Large intestine (tissue), 3 donors: ENCODE measurements at regions not wholly inside any gene's neighbourhood (a gene's known extent, or its start where the extent isn't known, plus 50 kb on each side); places are given as distances from the start of the nearest gene placed in this dataset.
"Not testable (repeated sequence)": the region's sequence is repeated elsewhere in the genome, so short reads cannot be mapped to it uniquely, and the experiment has no call there.

ENCODE experiments used
- DNase-seq, 2 donors: peaks; one replicate each; pipeline versions ENCODE4 v3.0.0 to v3.0.0-alpha.2; 2013
- H3K27ac ChIP-seq: one replicate; pipeline ENCODE4 v1.5.1; 2013; ENCODE audit warnings: low read length
- H3K27me3 ChIP-seq: 2 replicates; pipeline ENCODE4 v1.6.1; 2013; ENCODE audit warnings: low read length; ENCODE audit not compliant: control insufficient read depth, insufficient read depth
- H3K36me3 ChIP-seq: 2 replicates; pipeline ENCODE4 v1.6.1; 2013; ENCODE audit warnings: low read length; ENCODE audit not compliant: control insufficient read depth, insufficient read depth
- H3K4me1 ChIP-seq: one replicate; pipeline ENCODE4 v1.6.1; 2013; ENCODE audit warnings: low read length; ENCODE audit not compliant: control insufficient read depth, insufficient read depth
- H3K4me3 ChIP-seq: one replicate; pipeline ENCODE4 v1.5.1; 2013; ENCODE audit warnings: low read length
- H3K9me3 ChIP-seq: one replicate; pipeline ENCODE4 v1.6.1; 2013; ENCODE audit warnings: mild to moderate bottlenecking, low read depth, low read length, moderate library complexity; ENCODE audit not compliant: control insufficient read depth
- WGBS: methylation state at CpG from one replicate; pipeline ENCODE4 v1.1.5; 2013; ENCODE audit warnings: low lambda C conversion rate; ENCODE audit not compliant: insufficient coverage; 5-methylcytosine and 5-hydroxymethylcytosine counted together

DNA sequence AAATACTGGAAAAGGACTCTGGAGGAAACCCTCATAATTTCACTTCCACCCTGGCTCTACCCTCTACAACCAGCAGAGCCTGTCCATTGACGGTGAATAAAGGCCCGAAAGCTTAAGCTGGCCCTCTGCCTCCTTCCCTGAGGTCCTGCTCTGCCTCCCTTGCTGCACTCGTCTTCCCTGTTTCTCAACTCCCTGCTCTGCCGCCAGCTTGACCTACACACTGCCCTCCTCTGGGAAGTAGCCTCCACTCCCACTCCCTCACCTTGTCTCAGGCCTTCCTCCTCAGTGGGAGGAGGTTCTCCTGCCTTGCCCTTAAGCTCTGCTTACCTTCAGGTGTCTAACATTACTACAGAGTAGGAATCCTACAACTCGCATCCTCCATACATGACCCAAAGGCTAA, 608.6 kb upstream of the NR3C2 start:
- no peak overlapping the region for H3K4me3 ChIP-seq
- DNase-seq, result no peak
- H3K36me3 ChIP-seq, result no peaks in the 10 kb centered on the region
- no peaks in the 10 kb centered on the region for H3K27me3 ChIP-seq
- no peak overlapping the region for H3K27ac ChIP-seq
- WGBS, result 100% methylated on average over 1 of the region's 5 CpGs
- H3K4me1 ChIP-seq, result no peaks in the 10 kb centered on the region
- no peaks in the 10 kb centered on the region for H3K9me3 ChIP-seq

DNA sequence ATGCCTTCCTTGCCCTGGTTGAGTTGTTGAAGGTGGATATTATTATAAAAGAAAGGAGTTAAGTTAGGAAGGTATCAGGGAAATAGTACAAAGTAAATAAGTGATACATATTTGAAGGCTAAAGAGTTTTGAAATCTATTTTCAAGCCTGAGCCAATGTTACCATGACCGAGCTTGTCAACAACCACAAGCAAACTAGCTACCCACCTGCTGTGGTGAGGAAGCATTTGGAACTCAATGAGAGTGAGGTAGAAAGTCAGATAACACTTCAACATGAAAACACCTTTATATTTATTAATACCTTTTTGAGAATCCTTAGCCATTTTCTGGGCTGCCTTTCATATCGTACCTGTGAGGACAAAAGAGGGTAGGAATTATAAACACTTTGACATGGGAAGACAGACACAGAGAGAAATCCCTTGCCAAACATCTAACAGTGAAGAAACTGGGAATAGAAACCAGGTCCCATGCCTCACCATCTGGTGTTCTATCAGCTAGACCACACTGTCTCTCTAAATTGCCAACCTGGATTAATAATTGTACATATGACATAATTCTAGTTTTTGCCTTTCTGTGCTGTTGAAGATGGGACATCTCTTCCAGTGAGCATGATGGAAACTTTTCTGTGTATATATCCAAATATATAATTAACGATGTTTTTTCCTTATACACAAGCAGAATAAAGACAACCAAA, 606.4 kb upstream of the NR3C2 start:
- no peak overlapping the region for H3K4me3 ChIP-seq
- no peaks in the 10 kb centered on the region for H3K27me3 ChIP-seq
- WGBS, result 80% methylated on average over 2 of the region's 3 CpGs
- no peaks in the 10 kb centered on the region for H3K9me3 ChIP-seq
- no peaks in the 10 kb centered on the region for H3K36me3 ChIP-seq
- no peaks in the 10 kb centered on the region for H3K4me1 ChIP-seq
- H3K27ac ChIP-seq, result no peak overlapping the region
- no peak for DNase-seq

DNA sequence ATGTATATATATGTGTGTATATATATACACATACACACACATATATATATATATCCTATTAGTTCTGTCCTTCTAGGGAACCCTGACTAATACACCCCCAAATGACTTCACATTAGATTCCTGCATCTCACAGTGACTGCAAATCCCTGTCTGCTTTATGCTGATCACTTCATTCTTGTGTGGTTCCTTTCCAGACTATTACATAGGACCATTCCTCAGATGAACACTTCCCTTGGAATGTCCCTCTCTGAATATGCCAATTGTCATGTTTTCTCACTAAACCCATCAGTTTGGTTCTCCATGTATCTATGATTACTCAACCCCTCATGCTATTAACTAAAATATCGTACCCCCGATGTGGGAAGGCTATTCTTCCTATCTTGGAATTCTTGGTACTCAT, 605.2 kb upstream of the NR3C2 start:
- H3K27ac ChIP-seq, result no peak overlapping the region
- WGBS, result no CpG with 5 or more reads among the region's 2 CpGs

DNA sequence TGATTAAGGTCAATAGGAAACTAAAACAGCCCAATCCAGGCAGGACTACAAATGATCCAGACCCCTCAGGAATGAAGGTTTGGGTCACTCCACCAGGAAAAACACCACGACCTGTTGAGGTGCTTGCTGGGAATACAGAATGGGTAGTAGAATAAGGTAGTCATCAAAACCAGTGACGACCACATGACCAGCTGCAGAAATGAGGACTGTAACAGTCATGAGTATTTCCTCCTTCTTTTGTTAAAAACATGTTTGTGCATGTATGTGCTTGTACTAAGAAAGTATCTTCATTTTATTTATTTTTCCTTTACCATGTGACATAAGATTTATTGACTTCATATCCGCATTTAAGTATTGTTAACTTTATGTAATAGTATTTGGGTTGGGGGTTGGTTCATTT, 603.5 kb upstream of the NR3C2 start:
- Histone ChIP-seq H3K4me3 (no peak overlapping the region), H3K36me3 (no peaks in the 10 kb centered on the region), H3K27ac (no peak overlapping the region), H3K27me3 (no peaks in the 10 kb centered on the region), H3K4me1 (no peaks in the 10 kb centered on the region), H3K9me3 (no peaks in the 10 kb centered on the region)
- no peak for DNase-seq
- no CpG with 5 or more reads among the region's 3 CpGs for WGBS

More for the DNA sequence above, 605.2 kb upstream of the NR3C2 start:
- no peak for DNase-seq
- Histone ChIP-seq H3K4me1 (no peaks in the 10 kb centered on the region), H3K27me3 (no peaks in the 10 kb centered on the region), H3K36me3 (no peaks in the 10 kb centered on the region), H3K9me3 (no peaks in the 10 kb centered on the region), H3K4me3 (no peak overlapping the region)

DNA sequence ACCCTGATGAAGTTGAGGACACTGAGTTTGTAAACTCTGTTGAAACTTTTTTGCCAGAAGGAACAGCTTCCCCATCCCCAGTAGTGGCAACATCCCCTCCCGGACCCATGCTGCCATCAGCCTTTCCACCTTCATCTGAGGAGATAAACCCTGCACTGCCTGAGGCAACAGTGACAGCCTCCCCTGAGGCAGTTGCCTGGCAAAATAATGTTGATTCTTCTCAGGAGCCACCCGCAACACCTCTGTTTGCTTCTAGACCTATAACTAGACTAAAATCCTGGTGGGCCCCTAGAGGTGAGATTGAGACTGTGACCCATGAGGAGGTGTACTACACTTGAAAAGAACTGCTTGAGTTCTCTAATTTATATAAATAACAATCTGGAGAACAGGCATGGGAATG, 597.6 kb upstream of the NR3C2 start:
- H3K27me3 ChIP-seq, H3K9me3 ChIP-seq, H3K27ac ChIP-seq, H3K4me3 ChIP-seq, DNase-seq, H3K4me1 ChIP-seq, H3K36me3 ChIP-seq: not testable (repeated sequence)
- no CpG with 5 or more reads among the region's 2 CpGs for WGBS

DNA sequence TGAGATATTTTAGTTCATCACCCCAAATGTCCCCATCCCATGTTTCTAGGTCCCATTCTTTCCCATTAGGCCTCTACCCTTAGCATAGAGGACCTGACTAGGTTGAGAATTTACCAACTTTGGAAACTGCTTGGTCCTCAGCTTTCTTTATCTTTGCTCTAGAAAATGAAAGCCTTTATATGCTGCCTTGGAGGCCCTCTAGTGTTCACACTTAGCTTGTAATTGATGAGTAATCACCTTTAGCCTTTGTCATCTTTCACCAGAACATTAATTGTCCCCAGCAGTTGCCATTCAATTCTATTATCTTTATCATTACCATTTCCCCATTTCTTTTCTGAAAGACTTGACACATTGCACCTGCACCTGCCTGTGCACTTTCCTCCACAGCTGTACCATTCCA, 589.2 kb upstream of the NR3C2 start:
- Histone ChIP-seq H3K9me3 (no peaks in the 10 kb centered on the region), H3K27ac (no peak overlapping the region), H3K36me3 (no peaks in the 10 kb centered on the region), H3K4me3 (no peak overlapping the region), H3K4me1 (no peaks in the 10 kb centered on the region), H3K27me3 (no peaks in the 10 kb centered on the region)
- DNase-seq, result peak in 1 of 2 donors; percentile 3

DNA sequence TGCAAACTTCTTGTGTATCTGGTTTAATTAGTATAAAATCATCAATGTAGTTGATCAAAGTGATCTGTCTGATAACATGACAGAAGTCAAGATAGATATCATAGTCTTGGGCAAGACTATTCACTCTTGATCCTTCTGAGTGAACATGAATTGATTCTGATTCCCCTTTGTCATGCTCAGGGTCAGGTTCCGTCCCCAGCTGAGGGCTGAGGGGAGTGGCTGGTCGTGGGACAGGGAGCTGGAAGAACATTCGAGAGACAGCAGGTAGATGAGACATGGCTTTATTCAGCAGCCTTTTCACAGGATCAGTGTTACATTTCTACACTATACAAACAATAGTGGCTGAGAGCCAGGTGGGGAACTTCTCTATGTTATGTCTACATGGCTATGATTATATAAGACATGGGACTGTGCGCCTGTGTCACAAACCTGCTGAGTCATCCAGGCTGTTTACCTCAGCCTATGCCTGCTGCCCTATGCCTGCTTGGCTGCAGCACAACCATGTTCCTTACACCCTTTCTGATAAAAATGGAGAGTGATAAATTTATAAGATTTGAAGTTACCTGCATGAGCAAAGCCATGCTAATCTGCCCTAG, 586.9 kb upstream of the NR3C2 start:
- no peaks in the 10 kb centered on the region for H3K27me3 ChIP-seq
- H3K4me3 ChIP-seq, result no peak overlapping the region
- no peak for DNase-seq
- no peak overlapping the region for H3K27ac ChIP-seq
- no peaks in the 10 kb centered on the region for H3K36me3 ChIP-seq
- H3K9me3 ChIP-seq, result no peaks in the 10 kb centered on the region
- WGBS, result no CpG with 5 or more reads among the region's 4 CpGs
- H3K4me1 ChIP-seq, result no peaks in the 10 kb centered on the region

DNA sequence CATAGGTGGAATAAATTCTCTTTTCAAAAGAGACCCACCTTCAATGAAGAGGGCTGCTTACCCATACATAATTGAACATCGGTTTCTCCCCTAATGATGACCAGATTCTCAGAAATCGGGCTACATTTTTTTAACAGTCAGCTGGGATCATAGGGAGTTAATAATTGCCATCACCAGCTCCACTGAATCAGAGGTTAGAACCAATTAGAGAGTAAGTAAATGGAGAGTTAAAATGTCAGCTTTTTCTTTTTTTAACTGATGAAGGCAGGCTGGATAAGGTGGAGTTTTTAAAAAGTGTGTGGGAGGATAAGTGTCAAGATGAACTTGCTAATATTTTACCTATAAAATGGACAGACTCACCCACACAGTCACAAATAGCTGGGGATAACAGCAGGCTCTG, 584.5 kb upstream of the NR3C2 start:
- Histone ChIP-seq H3K27ac (no peak overlapping the region), H3K9me3 (no peaks in the 10 kb centered on the region)
- no CpG with 5 or more reads among the region's 2 CpGs for WGBS

DNA sequence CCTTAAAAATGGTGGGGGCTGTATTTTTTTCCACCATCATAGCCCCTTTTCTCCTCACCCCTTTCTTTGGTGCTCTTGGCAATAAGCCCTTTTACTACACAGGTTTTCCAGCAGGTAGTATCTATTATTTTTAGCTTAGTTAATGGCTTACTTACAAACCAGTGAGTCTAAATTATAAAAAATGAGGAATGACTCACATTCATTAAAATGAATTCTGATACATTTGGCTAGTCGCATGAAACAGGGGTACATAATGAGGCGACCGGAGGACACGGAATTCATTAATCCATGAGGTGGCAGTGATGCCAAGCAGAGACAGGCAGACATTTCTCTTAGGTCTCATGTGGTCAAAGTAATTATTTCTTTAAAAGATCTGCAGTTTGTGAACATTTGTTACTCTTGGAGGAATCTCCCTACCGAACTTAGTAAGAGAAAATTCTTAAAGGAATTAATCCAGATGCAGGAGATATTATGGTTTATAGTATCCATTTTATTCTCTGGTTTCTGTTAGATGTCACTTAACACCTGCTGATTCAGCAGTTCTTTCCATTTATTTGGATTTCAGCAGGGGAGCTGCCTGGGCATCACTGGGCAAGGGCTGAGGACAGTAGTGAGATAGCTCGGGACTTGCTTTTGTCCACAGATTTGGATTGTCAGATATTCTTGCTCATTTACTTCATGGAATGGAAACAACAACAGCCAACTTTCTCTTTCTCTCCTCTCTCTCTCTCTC, 575.0 kb upstream of the NR3C2 start:
- no peaks in the 10 kb centered on the region for H3K9me3 ChIP-seq
- no peaks in the 10 kb centered on the region for H3K4me1 ChIP-seq
- no peak overlapping the region for H3K4me3 ChIP-seq
- no peak overlapping the region for H3K27ac ChIP-seq
- WGBS, result 100% methylated on average over 3 of the region's 6 CpGs
- no peaks in the 10 kb centered on the region for H3K36me3 ChIP-seq
- H3K27me3 ChIP-seq, result no peaks in the 10 kb centered on the region
- no peak for DNase-seq

More for the DNA sequence above, 584.5 kb upstream of the NR3C2 start:
- H3K27me3 ChIP-seq, result no peaks in the 10 kb centered on the region
- H3K4me3 ChIP-seq, result no peak overlapping the region
- H3K4me1 ChIP-seq, result no peaks in the 10 kb centered on the region
- H3K36me3 ChIP-seq, result no peaks in the 10 kb centered on the region
- no peak for DNase-seq

DNA sequence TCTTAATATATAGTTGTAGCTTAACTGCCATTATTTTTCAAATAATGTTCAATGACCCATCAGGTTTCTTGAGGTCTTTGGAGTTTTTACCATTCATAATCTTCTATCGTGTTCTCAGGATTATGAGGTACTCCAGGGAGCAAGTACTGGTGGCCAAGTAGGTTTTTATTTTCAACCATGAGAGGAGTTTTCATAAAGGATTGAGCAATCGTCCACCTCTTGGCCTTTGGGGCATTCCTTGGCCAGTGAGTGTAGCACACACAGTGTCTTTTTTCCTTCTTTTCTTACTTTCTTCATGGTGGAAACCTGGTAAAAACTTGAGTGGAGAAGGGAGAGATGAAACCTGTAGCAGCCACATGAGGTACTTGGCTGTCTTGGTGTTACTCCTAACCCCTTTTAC, 567.0 kb upstream of the NR3C2 start:
- Histone ChIP-seq H3K36me3 (no peaks in the 10 kb centered on the region), H3K4me1 (no peaks in the 10 kb centered on the region), H3K4me3 (no peak overlapping the region), H3K27me3 (no peaks in the 10 kb centered on the region), H3K27ac (no peak overlapping the region), H3K9me3 (no peaks in the 10 kb centered on the region)
- no peak for DNase-seq
- no CpG with 5 or more reads among the region's 2 CpGs for WGBS
